SJCRH30 (cell line): ENCODE measurements at regions not wholly inside any gene's neighbourhood (a gene's known extent, or its start where the extent isn't known, plus 50 kb on each side); places are given as distances from the start of the nearest gene placed in this dataset.

Experiments used
- DNase-seq, 2 experiments: peaks; one replicate each; pipeline ENCODE4 v3.0.0-alpha.2; 2015 to 2020
- H3K27ac ChIP-seq: fragments of 250-450 bp; sonication (Bioruptor Pico); 2 replicates; pipeline ENCODE4 v1.5.1; 2020; ENCODE audit warnings: mild to moderate bottlenecking, moderate library complexity
- H3K27me3 ChIP-seq: fragments of 250-450 bp; sonication (Bioruptor Pico); 2 replicates; pipeline ENCODE4 v1.5.1; 2020; ENCODE audit warnings: mild to moderate bottlenecking, moderate library complexity
- H3K36me3 ChIP-seq: fragments of 250-450 bp; sonication (Bioruptor Pico); 2 replicates; pipeline ENCODE4 v1.5.1; 2020; ENCODE audit warnings: mild to moderate bottlenecking, moderate library complexity
- H3K4me1 ChIP-seq: fragments of 250-450 bp; sonication (Bioruptor Pico); 2 replicates; pipeline ENCODE4 v1.5.1; 2020; ENCODE audit warnings: mild to moderate bottlenecking, moderate library complexity
- H3K4me3 ChIP-seq: fragments of 250-450 bp; sonication (Bioruptor Pico); 2 replicates; pipeline ENCODE4 v1.5.1; 2020; ENCODE audit warnings: mild to moderate bottlenecking, moderate library complexity
- H3K9me3 ChIP-seq: fragments of 250-450 bp; sonication (Bioruptor Pico); replicated peaks from 2 replicates; pipeline ENCODE4 v1.5.1; 2020; ENCODE audit warnings: mild to moderate bottlenecking, moderate library complexity

DNA sequence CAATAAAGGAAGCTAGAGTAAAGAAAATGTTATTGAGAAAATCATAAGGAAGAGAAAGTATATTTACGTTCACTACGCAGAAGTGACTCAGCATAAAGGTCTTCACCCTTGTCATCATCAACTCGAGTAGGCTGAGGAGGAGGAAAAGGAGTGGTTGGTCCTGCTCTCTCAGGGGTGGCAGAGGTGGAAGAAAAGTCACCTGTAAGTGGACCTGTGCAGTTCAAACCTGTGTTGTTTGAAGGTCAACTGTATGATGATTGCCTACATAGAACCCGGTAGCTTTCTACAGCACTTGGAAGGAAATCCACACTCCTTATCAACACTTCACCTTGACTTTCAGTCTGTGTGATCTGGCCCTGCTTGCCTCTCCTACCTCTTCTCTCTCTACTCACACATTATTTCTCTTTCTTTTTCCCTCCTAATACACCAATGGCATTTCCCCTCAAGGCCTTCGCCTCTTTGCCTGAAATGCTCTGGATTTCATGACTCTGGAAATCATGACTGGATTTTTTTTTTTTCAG is 109.3 kb upstream of the CPEB4 start:
- no peaks in the 10 kb centered on the region for H3K9me3 ChIP-seq
- H3K4me1 ChIP-seq = peaks cover 29% of the 10 kb centered on the region
- no peak for DNase-seq
- H3K27me3 ChIP-seq = no peaks in the 10 kb centered on the region
- H3K36me3 ChIP-seq = no peaks in the 10 kb centered on the region
- H3K4me3 ChIP-seq = no peak overlapping the region
- H3K27ac ChIP-seq = no peak overlapping the region

DNA sequence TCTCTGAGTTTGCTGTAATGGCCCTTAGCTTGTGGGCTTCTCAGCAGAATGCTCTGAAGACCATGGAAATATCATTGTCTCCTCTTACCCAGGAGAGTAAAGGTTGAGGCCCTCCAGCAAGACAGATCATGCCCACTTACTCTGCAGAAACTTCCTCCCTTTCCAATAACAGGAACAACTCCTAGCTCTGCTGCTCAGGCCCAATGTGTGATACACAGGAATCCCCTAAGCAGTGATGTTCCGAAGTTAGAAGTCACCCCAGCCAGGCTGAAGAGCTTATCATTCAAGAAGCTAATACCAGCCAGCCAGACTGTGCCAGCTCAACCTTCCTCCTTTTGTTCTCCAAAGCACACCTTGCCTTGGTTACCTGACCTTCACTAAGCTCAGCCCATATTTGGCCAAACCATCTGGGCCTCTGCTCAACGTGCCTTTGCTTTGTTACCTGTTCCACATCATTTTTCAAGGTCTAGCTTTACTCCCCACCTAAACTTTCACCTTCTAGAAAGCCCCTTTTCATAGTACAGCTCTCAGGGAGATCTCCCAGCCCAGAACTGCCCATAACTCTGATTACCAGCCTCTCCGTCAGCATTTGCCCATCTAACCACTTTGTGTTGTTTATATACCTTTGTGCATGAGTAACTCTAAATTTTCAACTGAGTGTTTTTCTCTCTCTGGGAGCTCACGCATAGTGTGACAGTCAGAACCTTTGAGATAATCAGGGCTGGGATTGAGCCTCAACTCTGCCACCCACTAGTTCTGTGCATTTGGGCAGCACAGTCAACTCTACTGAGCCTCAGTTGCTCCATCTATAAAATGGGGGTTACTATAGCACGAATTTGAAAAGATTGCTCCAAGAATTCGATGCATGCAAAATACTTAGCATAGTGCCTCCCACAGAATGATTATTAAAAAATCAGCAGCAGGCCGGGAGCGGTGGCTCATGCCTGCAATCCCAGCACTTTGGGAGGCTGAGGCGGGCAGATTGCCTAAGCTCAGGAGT is 107.6 kb upstream of the CPEB4 start:
- H3K9me3 ChIP-seq = no peaks in the 10 kb centered on the region
- no peaks in the 10 kb centered on the region for H3K36me3 ChIP-seq
- no peaks in the 10 kb centered on the region for H3K27me3 ChIP-seq
- H3K27ac ChIP-seq = no peak overlapping the region
- H3K4me3 ChIP-seq = no peak overlapping the region
- no peak for DNase-seq
- peaks cover 22% of the 10 kb centered on the region for H3K4me1 ChIP-seq

DNA sequence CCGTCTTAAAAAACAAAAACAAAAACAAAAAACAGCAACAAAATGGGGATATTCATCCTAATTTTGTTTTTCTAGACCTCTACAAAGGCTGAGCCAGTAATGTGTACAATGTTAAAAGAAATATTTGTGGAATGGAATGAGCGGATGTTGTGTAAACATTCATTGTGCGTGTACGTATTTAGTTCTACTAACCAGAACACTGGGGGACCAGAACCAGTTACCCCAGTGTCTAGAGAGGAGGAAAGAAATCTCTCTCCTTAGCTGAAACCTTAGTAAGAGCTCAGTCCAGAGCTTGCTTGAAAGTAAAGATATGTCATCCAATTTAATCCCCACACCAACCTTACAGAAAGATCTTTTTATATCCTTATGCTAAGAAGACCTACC is 106.7 kb upstream of the CPEB4 start:
- Histone ChIP-seq H3K4me1 (peaks cover 21% of the 10 kb centered on the region), H3K36me3 (no peaks in the 10 kb centered on the region), H3K27ac (no peak overlapping the region; the same call in 1 of the 2 replicates), H3K9me3 (no peaks in the 10 kb centered on the region), H3K27me3 (no peaks in the 10 kb centered on the region), H3K4me3 (no peak overlapping the region)
- DNase-seq = no peak

DNA sequence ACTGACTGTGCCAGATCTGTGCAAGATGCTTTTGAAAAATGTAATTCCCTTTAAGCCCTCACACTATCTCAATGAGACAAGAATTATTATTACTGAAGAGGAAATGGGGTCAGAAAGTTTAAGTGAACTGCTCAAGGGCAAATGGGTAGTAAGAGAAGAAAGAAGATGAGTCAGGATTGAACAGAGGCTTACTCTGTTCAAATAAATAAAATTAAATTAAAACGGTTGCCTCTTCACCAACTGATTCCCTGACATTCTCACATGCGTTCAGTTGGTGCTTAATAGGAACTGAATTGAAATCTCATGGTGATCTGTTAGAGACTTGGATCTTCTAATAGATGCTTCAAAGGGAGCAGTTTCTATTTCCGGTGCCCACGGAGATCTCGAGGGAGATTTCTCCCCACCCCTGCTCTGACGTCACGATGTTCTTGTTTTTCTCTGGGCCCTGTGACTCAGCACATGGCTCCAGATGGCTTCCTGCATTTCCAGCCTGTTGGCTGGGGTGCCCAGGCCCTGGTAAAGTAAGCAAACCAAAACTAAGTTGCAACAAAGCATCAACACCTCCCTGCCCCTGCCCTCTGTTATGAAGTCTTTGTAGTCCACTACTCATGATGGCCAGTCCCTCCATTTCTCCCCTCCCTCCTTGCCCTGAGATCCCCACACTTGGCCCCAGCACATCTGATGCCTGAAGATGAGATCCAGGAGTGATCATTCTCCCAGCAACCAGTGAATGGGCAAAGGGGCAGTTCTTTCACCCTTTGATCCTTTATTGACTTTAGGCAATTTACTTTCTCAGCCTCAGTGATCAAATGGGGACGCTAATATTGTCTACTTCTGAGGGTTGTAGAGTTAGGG is 106.1 kb upstream of the CPEB4 start:
- Histone ChIP-seq H3K27me3 (no peaks in the 10 kb centered on the region), H3K4me1 (peaks cover 21% of the 10 kb centered on the region), H3K4me3 (no peak overlapping the region), H3K27ac (peak overlapping the region; percentile 25; the same call in 1 of the 2 replicates), H3K9me3 (no peaks in the 10 kb centered on the region), H3K36me3 (no peaks in the 10 kb centered on the region)
- peak; percentile 53 to 63 for DNase-seq

DNA sequence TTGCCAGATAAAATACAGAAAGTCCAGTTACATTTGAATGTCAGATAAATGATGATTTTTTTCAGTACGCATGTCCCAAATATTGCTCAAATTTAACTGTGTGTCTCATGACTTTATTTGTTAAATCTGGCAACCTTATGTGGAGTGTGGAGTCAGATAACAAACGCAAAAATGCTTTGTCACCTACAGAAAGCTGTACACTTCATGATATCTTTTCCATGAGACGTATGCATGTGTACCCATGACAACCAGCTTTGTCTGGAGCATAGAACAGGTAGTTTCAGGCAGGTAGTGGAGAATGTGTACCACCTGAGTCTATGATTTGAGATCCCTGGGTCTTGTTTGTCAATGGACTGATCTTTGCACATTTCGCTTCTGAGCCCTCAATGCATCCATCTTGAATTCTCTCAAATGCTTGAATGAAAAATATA is 105.5 kb upstream of the CPEB4 start:
- Histone ChIP-seq H3K4me1 (peaks cover 21% of the 10 kb centered on the region), H3K36me3 (no peaks in the 10 kb centered on the region), H3K27ac (peak overlapping the region; percentile 25; the same call in 1 of the 2 replicates), H3K27me3 (no peaks in the 10 kb centered on the region), H3K9me3 (no peaks in the 10 kb centered on the region), H3K4me3 (no peak overlapping the region)
- no peak for DNase-seq

DNA sequence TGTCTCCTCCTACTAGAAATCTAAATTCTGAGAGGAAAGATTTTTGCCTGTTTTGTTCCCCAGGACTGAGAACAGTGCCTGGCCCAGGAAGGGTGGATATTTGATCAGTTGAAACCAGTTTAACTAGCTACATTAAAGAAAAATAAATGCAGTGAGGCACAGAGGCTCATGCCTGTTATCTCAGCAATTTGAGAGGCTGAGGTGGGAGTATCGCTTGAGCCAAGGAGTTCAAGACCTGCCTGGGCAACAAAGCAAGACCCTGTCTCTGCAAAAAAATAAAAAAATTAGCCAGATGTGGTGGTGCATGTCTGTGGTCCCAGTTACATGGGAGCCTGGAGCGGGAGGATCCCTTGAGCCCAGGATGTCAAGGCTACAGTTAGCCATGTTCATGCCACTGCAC is 104.8 kb upstream of the CPEB4 start:
- H3K27ac ChIP-seq = no peak overlapping the region
- no peaks in the 10 kb centered on the region for H3K9me3 ChIP-seq
- H3K36me3 ChIP-seq = no peaks in the 10 kb centered on the region
- H3K4me3 ChIP-seq = no peak overlapping the region
- H3K4me1 ChIP-seq = peaks cover 21% of the 10 kb centered on the region
- no peaks in the 10 kb centered on the region for H3K27me3 ChIP-seq
- DNase-seq = no peak

DNA sequence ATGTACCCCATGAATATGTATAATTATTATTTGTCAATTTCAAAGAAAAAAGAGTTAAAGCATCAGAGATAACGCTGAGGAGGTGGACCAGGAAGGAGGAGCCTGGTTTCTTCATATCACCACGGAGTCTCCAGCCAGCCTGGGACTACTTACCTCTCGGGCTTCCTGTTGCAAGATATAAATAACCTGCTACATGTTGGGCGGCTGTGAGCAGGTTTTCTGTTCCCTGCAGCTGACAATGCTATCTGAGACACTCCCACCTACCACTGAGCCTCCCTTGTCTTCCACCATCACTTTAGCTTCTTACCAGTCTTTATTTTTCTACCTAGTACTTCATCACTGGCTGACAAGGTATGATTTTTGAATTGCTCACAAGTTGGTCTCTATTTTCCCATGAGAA is 102.7 kb upstream of the CPEB4 start:
- no peaks in the 10 kb centered on the region for H3K27me3 ChIP-seq
- H3K27ac ChIP-seq = no peak overlapping the region
- DNase-seq = no peak
- H3K4me1 ChIP-seq = peaks cover 30% of the 10 kb centered on the region
- H3K9me3 ChIP-seq = no peaks in the 10 kb centered on the region
- no peaks in the 10 kb centered on the region for H3K36me3 ChIP-seq
- H3K4me3 ChIP-seq = no peak overlapping the region

DNA sequence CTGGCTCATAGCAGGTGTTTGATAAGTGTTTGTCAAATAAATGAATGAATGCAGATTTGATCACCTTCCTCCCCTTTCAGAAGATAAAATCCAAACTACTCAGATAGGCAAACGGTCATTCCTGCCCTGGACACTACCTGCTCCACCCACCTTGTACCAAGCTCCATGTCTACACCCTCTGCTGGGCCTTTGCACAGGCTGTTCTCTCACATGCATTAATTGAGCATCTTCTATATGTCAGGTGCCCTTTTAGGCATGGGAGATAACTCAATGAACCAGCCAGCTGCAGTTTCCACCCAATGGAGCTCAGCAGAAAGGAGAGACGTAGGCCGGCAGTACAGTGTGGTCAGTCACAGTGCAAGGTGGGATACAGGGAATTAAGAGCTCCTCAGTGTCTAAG is 102.3 kb upstream of the CPEB4 start:
- Histone ChIP-seq H3K27me3 (no peaks in the 10 kb centered on the region), H3K27ac (no peak overlapping the region), H3K4me1 (peaks cover 30% of the 10 kb centered on the region), H3K4me3 (no peak overlapping the region), H3K36me3 (no peaks in the 10 kb centered on the region), H3K9me3 (no peaks in the 10 kb centered on the region)
- no peak for DNase-seq

DNA sequence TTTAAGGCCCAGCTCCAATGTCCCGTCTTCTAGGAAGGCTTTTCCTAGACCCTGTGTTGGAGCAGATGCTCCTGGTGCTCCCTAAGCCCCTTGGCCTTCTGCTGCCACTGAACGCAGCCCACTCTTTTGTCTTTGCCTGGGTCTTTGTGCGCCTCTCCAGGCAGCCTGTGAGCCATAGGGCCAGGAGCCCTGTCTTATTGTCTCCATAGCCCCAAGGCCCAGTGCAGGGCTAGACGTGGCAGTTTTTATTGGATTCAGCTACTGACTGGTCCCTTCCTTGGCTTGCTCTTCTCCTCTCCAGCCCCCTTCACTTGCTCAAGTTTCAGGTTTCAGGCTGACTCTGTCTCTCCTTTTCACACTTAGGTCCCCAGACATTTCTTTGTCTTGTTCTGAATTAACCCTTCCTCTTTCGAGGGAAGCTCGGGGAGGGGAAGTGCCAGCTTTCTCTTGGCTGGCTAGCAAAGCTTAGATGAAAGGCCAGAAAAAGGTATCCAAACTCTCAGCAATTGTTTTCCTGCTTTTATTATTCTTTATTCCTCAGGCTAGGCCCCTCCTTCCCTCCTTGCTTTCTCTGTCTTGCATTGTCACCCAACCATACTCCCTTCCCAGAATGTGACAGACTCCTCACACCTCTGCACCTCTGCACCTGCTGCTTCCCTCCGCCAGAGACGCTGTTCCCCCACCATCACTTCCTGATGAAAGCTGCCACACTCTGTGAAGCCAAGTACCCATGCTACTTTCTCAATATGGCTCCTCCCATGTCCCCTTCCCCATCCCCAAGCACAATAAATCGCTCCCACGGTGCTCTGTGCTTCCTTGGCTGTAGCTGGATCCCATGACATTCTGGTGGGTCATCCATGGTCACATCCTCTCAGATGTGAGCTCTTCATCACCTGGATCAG is 101.6 kb upstream of the CPEB4 start:
- H3K36me3 ChIP-seq = no peaks in the 10 kb centered on the region
- no peaks in the 10 kb centered on the region for H3K27me3 ChIP-seq
- DNase-seq = no peak
- no peak overlapping the region for H3K4me3 ChIP-seq
- peaks cover 27% of the 10 kb centered on the region for H3K4me1 ChIP-seq
- no peak overlapping the region for H3K27ac ChIP-seq
- no peaks in the 10 kb centered on the region for H3K9me3 ChIP-seq

DNA sequence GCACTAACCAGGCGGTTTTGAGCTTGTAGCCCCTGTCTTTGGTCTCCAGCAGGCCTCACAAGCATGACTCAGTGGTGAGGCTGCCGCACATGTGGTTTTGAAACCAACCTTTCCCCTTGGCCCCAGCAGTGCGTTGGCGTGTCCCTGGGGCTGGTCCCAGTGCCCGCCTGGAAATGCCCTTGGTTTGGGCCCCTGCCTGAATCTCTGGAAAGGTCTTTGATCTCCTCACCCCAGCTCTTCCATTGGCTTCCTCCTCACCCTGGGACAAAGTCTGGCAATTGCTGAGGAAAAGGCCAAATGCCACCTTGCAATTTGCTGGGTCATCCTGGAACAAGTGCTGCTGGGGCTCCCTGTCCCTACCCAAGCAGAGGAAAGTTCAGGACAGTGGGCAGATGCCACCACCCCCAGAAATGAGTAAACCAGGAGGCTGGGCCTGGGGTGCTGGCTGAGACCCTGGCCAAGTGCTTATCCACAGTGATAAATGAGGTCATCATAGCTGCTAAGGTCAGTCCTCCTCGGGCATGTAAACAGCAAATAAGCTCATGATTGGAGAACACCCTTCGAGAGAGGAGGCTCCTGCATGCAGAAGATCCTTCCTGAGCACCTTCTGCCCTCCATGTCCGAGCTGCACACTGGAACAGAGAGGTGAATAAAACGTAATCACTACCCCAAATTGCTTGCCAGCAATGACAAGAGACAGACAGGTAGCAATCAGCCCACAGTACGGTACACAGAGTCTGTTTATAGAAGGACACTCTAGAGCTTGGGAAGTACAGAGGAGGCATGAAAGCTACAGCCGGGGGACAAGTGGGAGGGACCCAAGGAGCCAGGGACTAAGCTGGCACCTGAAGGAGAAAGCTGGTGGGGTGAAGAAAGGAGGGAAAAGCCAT is 98.9 kb upstream of the CPEB4 start:
- peak in 1 of 2 experiments; percentile 17 for DNase-seq
- Histone ChIP-seq H3K36me3 (no peaks in the 10 kb centered on the region), H3K9me3 (no peaks in the 10 kb centered on the region), H3K4me1 (peaks cover 12% of the 10 kb centered on the region), H3K27me3 (no peaks in the 10 kb centered on the region; the same call in 1 of the 2 replicates), H3K27ac (no peak overlapping the region), H3K4me3 (no peak overlapping the region)

DNA sequence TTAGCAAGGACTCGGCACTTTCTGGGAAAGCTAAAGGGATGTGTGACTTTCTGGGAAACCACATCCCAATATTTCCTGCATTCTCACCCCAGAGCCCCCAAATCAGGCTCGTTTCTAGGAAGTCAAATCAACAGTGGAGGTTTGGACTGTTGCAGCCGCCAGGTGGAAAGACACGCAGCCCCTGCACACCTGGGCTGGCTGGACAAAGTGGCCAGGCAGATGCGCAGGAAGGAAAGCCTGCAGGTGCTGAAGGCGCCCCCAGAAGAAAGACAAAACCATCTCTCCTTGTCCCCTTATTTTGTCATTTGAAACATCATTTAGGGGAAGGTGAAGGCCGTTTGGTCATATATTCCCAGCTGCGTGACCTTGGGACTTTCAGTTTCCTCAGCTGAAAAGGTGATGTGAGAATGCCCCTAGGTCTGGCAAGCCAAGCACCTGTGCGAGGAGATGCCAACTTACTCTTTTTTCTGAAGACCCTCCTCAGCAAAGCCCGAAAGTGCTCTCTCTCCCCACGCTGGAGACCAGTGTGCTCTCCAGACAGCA is 97.9 kb upstream of the CPEB4 start:
- no peak for DNase-seq
- H3K4me3 ChIP-seq = no peak overlapping the region

DNA sequence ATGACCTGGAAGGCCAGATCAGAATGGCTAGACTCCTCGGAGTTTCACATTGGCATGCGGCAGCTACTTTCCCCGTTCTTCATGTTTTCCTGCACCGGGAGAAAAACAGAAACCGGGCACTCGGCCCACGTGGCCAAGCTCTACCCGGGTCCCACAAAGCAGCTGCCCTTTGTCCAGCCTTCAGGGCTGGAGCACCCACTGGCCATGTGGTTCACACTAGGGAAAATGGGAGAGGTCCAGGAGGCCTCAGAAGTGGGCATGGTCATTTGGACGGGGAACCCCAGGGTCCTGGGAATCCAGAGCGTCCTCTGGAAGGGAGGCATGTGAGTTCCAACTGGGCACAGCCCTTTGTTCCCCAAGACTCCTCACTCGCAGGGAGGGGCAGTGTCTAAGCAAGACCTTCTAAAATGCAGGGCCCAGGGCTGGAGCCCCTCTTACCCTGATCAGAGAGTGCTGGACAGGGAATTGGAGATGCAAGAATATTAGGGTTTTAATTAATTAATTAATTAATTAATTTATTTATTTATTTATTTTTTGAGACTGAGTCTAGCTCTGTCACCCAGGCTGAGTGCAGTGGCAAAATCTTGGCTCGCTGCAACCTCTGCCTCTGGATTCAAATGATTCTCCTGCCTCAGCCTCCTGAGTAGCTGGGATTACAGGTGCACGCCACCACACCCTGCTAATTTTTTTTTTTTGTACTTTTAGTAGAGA is 97.2 kb upstream of the CPEB4 start:
- Histone ChIP-seq H3K4me1 (peaks cover 9% of the 10 kb centered on the region; the same call in 1 of the 2 replicates), H3K4me3 (no peak overlapping the region), H3K27ac (no peak overlapping the region), H3K27me3 (no peaks in the 10 kb centered on the region; the same call in 1 of the 2 replicates), H3K36me3 (no peaks in the 10 kb centered on the region), H3K9me3 (no peaks in the 10 kb centered on the region)
- DNase-seq = no peak

More for the DNA sequence above, 97.9 kb upstream of the CPEB4 start:
- peaks cover 9% of the 10 kb centered on the region; the same call in 1 of the 2 replicates for H3K4me1 ChIP-seq
- no peaks in the 10 kb centered on the region; the same call in 1 of the 2 replicates for H3K27me3 ChIP-seq
- H3K27ac ChIP-seq = no peak overlapping the region
- no peaks in the 10 kb centered on the region for H3K9me3 ChIP-seq
- H3K36me3 ChIP-seq = no peaks in the 10 kb centered on the region
